M059J (cell line): ENCODE measurements at regions not wholly inside any gene's neighbourhood (a gene's known extent, or its start where the extent isn't known, plus 50 kb on each side); places are given as distances from the start of the nearest gene placed in this dataset.
A peak's percentile ranks its signal among the peaks of the same experiment; 100 is the strongest.

Source experiments
- DNase-seq: peaks from one replicate; pipeline ENCODE4 v3.0.0-alpha.2; 2012; ENCODE audit warnings: low read depth

GRCh38 chr15:77713281-77713680, 80.6 kb upstream of the LINGO1 start:
- DNase-seq, result no peak

- DNase-seq, result no peak
Measured at GRCh38 chr15:77712438-77712837, 79.7 kb upstream of the LINGO1 start.

GRCh38 chr15:77710637-77711036, 77.9 kb upstream of the LINGO1 start:
- DNase-seq, result no peak

- no peak for DNase-seq
Measured at GRCh38 chr15:77710206-77710605, 77.5 kb upstream of the LINGO1 start.

- no peak for DNase-seq
Measured at GRCh38 chr15:77709135-77709886, 76.6 kb upstream of the LINGO1 start.

- no peak for DNase-seq
Measured at GRCh38 chr15:77706482-77707244, 74.0 kb upstream of the LINGO1 start.

- DNase-seq, result peak; percentile 28
Measured at GRCh38 chr15:77702211-77702957, 69.7 kb upstream of the LINGO1 start.

GRCh38 chr15:77698481-77698880, 65.8 kb upstream of the LINGO1 start:
- no peak for DNase-seq

GRCh38 chr15:77697893-77698292, 65.2 kb upstream of the LINGO1 start:
- no peak for DNase-seq

GRCh38 chr15:77696871-77697270, 64.2 kb upstream of the LINGO1 start:
- no peak for DNase-seq

GRCh38 chr15:77695961-77696582, 63.4 kb upstream of the LINGO1 start:
- DNase-seq, result peak; percentile 16

- no peak for DNase-seq
Measured at GRCh38 chr15:77695548-77695947, 62.8 kb upstream of the LINGO1 start.

- DNase-seq, result no peak
Measured at GRCh38 chr15:77693576-77693975, 60.9 kb upstream of the LINGO1 start.

GRCh38 chr15:77692614-77693013, 59.9 kb upstream of the LINGO1 start:
- DNase-seq, result no peak

- DNase-seq, result no peak
Measured at GRCh38 chr15:77691607-77692006, 58.9 kb upstream of the LINGO1 start.

GRCh38 chr15:77689821-77690220, 57.1 kb upstream of the LINGO1 start:
- no peak for DNase-seq

- no peak for DNase-seq
Measured at GRCh38 chr15:77688693-77689092, 56.0 kb upstream of the LINGO1 start.

- no peak for DNase-seq
Measured at GRCh38 chr15:77688266-77688665, 55.6 kb upstream of the LINGO1 start.

GRCh38 chr15:77685082-77685815, 52.5 kb upstream of the LINGO1 start:
- no peak for DNase-seq

- no peak for DNase-seq
Measured at GRCh38 chr15:77684341-77685081, 51.8 kb upstream of the LINGO1 start.

GRCh38 chr15:77682564-77682963, 49.9 kb upstream of the LINGO1 start:
- no peak for DNase-seq
